Spleen (tissue), 11 donors: ENCODE measurements at regions not wholly inside any gene's neighbourhood (a gene's known extent, or its start where the extent isn't known, plus 50 kb on each side); places are given as distances from the start of the nearest gene placed in this dataset.

Experiments
- DNase-seq: peaks from one replicate; pipeline ENCODE4 v3.0.0-alpha.2; 2020
- H3K27ac ChIP-seq, 8 donors: fragments of 200-600 bp; sonication (generic) in 7 of 8; 1 replicate in 4 of 8; 2 replicates in 4 of 8; pipeline versions ENCODE4 v1.5.0 to v1.8.0; 2016 to 2021; ENCODE audit warnings: inconsistent platforms in 4 of 8, mild to moderate bottlenecking in 4 of 8, moderate library complexity in 1 of 8
- H3K27me3 ChIP-seq, 7 donors: fragments of 200-600 bp; sonication (generic) in 6 of 7; replicated peaks in 1 of 7; 1 replicate in 4 of 7; 2 replicates in 3 of 7; pipeline versions ENCODE4 v1.5.0 to v1.8.0; 2016 to 2021; ENCODE audit warnings: inconsistent platforms in 3 of 7, mild to moderate bottlenecking in 1 of 7
- H3K36me3 ChIP-seq, 6 donors: fragments of 200-600 bp; sonication (generic) in 5 of 6; 1 replicate in 4 of 6; 2 replicates in 2 of 6; pipeline versions ENCODE4 v1.5.0 to v1.8.0; 2016 to 2021; ENCODE audit warnings: inconsistent platforms in 2 of 6
- H3K4me1 ChIP-seq, 6 donors: fragments of 200-600 bp; sonication (generic) in 5 of 6; 1 replicate in 3 of 6; 2 replicates in 3 of 6; pipeline versions ENCODE4 v1.5.0 to v1.8.0; 2016 to 2021; ENCODE audit warnings: inconsistent platforms in 3 of 6
- H3K4me3 ChIP-seq, 8 donors: fragments of 200-600 bp; sonication (generic) in 7 of 8; 1 replicate in 4 of 8; 2 replicates in 4 of 8; pipeline versions ENCODE4 v1.5.0 to v1.8.0; 2016 to 2021; ENCODE audit warnings: inconsistent platforms in 4 of 8, mild to moderate bottlenecking in 4 of 8, moderate library complexity in 2 of 8
- H3K9me3 ChIP-seq, 8 donors: fragments of 200-600 bp; sonication (generic) in 7 of 8; 1 replicate in 4 of 8; 2 replicates in 4 of 8; pipeline versions ENCODE4 v1.5.0 to v1.8.0; 2016 to 2021; ENCODE audit warnings: inconsistent platforms in 4 of 8
- CTCF ChIP-seq, 11 experiments: fragments of 200-600 bp in 7 of 11; fragments of 450-650 bp in 4 of 11; sonication (generic) in 4 of 11; IDR thresholded peaks in 8 of 11; conservative IDR thresholded peaks in 3 of 11; 1 replicate in 7 of 11; 2 replicates in 4 of 11; pipeline versions ENCODE4 v1.4.0 to v1.8.0; 2016 to 2021; ENCODE audit warnings: antibody characterized with exemption in 11 of 11, inconsistent platforms in 4 of 11, mild to moderate bottlenecking in 1 of 11
- POLR2A ChIP-seq, 3 donors: fragments of 450-650 bp; IDR thresholded peaks; one replicate each; pipeline ENCODE4 v1.5.1; 2017; ENCODE audit warnings: antibody characterized with exemption in 3 of 3, mild to moderate bottlenecking in 1 of 3
- POLR2AphosphoS5 ChIP-seq, 3 donors: sonication (generic); formaldehyde crosslinking; IDR thresholded peaks; one replicate each; pipeline ENCODE4 v1.5.1; 2017; ENCODE audit warnings: antibody characterized with exemption in 3 of 3
- WGBS, 5 donors: extraction: QIAGEN DNeasy Blood & Tissue Kit in 3 of 5; methylation state at CpG; one replicate each; pipeline versions ENCODE4 v1.1.5 to v1.1.7; 2013 to 2018; 5-methylcytosine and 5-hydroxymethylcytosine counted together
- intact Hi-C: fragments of 100-400 bp; cut with DNase I; formaldehyde crosslinking; loops from one replicate; pipeline ENCODE4 v1.15.0; 2023; ENCODE audit warnings: low total_unique reads
- donor health status: healthy with polysubstance abuse.
- donor health status: DM: no; HTN: no; CAD: no; lungs with moderate emphysema.
- donor health status: DM: no; HTN: no; CAD: no.
- donor health status: Bipolar disorder and iron deficiency.
- donor health status: healthy.
- donor health status: DM: no; HTN: no; CAD: no.
- donor health status: DM: yes; HTN: yes; CAD: no.

- 46 to 62% (median 59%) methylated on average over 12 of the region's 12 CpGs for WGBS, 5 donors
- DNase-seq, result peak; percentile 40
- intact Hi-C loops, result no loop called here
- no peak overlapping the region for H3K4me3 ChIP-seq
- peaks cover 0 to 95% (median 47%) of the 10 kb centered on the region in 7 donors for H3K27me3 ChIP-seq
- no peaks in the 10 kb centered on the region for H3K36me3 ChIP-seq
- H3K4me1 ChIP-seq, result no peaks in the 10 kb centered on the region
- TF ChIP-seq CTCF (IDR thresholded peaks at IDR 0.05 in 8 of 11, conservative IDR thresholded peaks at IDR 0.05 in 3 of 11), result no peak
- no peak for TF ChIP-seq POLR2AphosphoS5 (IDR thresholded peaks at IDR 0.05)
- TF ChIP-seq POLR2A (IDR thresholded peaks at IDR 0.05), result no peak
- H3K27ac ChIP-seq, result no peak overlapping the region
- H3K9me3 ChIP-seq, result no peaks in the 10 kb centered on the region
Measured at GRCh38 chr10:100623521-100624230, 87.9 kb downstream of the HIF1AN start.

- H3K27ac ChIP-seq, result no peak overlapping the region
- TF ChIP-seq POLR2AphosphoS5 (IDR thresholded peaks at IDR 0.05) (no peak), CTCF (IDR thresholded peaks at IDR 0.05 in 8 of 11, conservative IDR thresholded peaks at IDR 0.05 in 3 of 11) (no peak), POLR2A (IDR thresholded peaks at IDR 0.05) (no peak)
- DNase-seq, result peak; percentile 58
- no peaks in the 10 kb centered on the region for H3K36me3 ChIP-seq
- H3K4me3 ChIP-seq, result no peak overlapping the region
- 74 to 96% (median 82%) methylated on average over 4 to 8 of the region's 8 CpGs for WGBS, 5 donors
- no peaks in the 10 kb centered on the region for H3K4me1 ChIP-seq
- H3K9me3 ChIP-seq, result no peaks in the 10 kb centered on the region
- intact Hi-C loops, result no loop called here
- H3K27me3 ChIP-seq, result peaks cover 0 to 94% (median 47%) of the 10 kb centered on the region in 7 donors
Measured at GRCh38 chr10:100624298-100624697, 88.6 kb downstream of the HIF1AN start.

GRCh38 chr10:100625816-100626215 is 90.1 kb downstream of the HIF1AN start:
- no peaks in the 10 kb centered on the region for H3K9me3 ChIP-seq
- no peak overlapping the region for H3K4me3 ChIP-seq
- no peaks in the 10 kb centered on the region for H3K4me1 ChIP-seq
- peaks cover 0 to 95% (median 40%) of the 10 kb centered on the region in 7 donors for H3K27me3 ChIP-seq
- intact Hi-C loops, result no loop called here
- no peaks in the 10 kb centered on the region for H3K36me3 ChIP-seq
- TF ChIP-seq POLR2A (IDR thresholded peaks at IDR 0.05), result no peak
- TF ChIP-seq POLR2AphosphoS5 (IDR thresholded peaks at IDR 0.05), result no peak
- TF ChIP-seq CTCF (IDR thresholded peaks at IDR 0.05 in 8 of 11, conservative IDR thresholded peaks at IDR 0.05 in 3 of 11), result no peak
- peak; percentile 25 for DNase-seq
- 18 to 27% (median 25%) methylated on average over 8 of the region's 8 CpGs for WGBS, 5 donors
- H3K27ac ChIP-seq, result no peak overlapping the region

- Histone ChIP-seq H3K27ac (no peak overlapping the region), H3K27me3 (peaks cover 0 to 85% (median 25%) of the 10 kb centered on the region in 7 donors), H3K9me3 (no peaks in the 10 kb centered on the region), H3K4me1 (no peaks in the 10 kb centered on the region), H3K4me3 (no peak overlapping the region), H3K36me3 (no peaks in the 10 kb centered on the region)
- WGBS, 5 donors, result 84 to 87% (median 85%) methylated on average over 10 of the region's 10 CpGs
- TF ChIP-seq CTCF (IDR thresholded peaks at IDR 0.05 in 8 of 11, conservative IDR thresholded peaks at IDR 0.05 in 3 of 11) (no peak), POLR2AphosphoS5 (IDR thresholded peaks at IDR 0.05) (no peak), POLR2A (IDR thresholded peaks at IDR 0.05) (no peak)
- intact Hi-C loops, result no loop called here
- peak; percentile 39 for DNase-seq
Measured at GRCh38 chr10:100628061-100628460, 92.3 kb downstream of the HIF1AN start.
